B cell (primary cell): ENCODE measurements at regions not wholly inside any gene's neighbourhood (a gene's known extent, or its start where the extent isn't known, plus 50 kb on each side); places are given as distances from the start of the nearest gene placed in this dataset.

Experiments
- ATAC-seq: fragments of 200-7000 bp; cut with Tn5 transposase; one replicate; pipeline ENCODE4 v1.10.0; 2021; ENCODE audit warnings: low read depth, mild to moderate bottlenecking, moderate number of reproducible peaks, moderate library complexity
- CTCF ChIA-PET: fragments of 350-600 bp; sonication (Branson Sonifier 250); formaldehyde crosslinking; loops from one replicate; lab custom pipeline; 2021; ENCODE audit warnings: antibody characterized with exemption, inconsistent platforms; lab: Charles Lee
- POLR2A ChIA-PET: fragments of 350-600 bp; sonication (Branson Sonifier 250); formaldehyde crosslinking; loops from one replicate; lab custom pipeline; 2021; ENCODE audit warnings: antibody characterized with exemption; lab: Charles Lee
- DNase-seq: peaks from one replicate; pipeline ENCODE4 v3.0.0; 2013
- H2AFZ ChIP-seq: 2 replicates; pipeline ENCODE4 v1.6.1; 2012; ENCODE audit warnings: mild to moderate bottlenecking, low read depth, low read length; ENCODE audit not compliant: insufficient read depth, poor library complexity, severe bottlenecking
- H3K27ac ChIP-seq, 2 donors: 1 replicate in 1 of 2; 2 replicates in 1 of 2; pipeline ENCODE4 v1.5.1; 2012 to 2013; ENCODE audit warnings: low read length in 2 of 2, mild to moderate bottlenecking in 2 of 2, moderate library complexity in 1 of 2
- H3K27me3 ChIP-seq, 4 experiments: fragments of 200-600 bp in 1 of 4; sonication (generic) in 1 of 4; replicated peaks in 1 of 4; 1 replicate in 2 of 4; 2 replicates in 2 of 4; pipeline versions ENCODE4 v1.6.1 to v1.7.0; 2013 to 2016; ENCODE audit warnings: low read length in 3 of 4, mild to moderate bottlenecking in 2 of 4, mixed read lengths in 1 of 4, moderate library complexity in 1 of 4; ENCODE audit not compliant: insufficient read depth in 4 of 4, control insufficient read depth in 3 of 4; ENCODE audit errors: control extremely low read depth in 1 of 4
- H3K36me3 ChIP-seq, 2 experiments: replicated peaks in 1 of 2; 1 replicate in 1 of 2; 2 replicates in 1 of 2; pipeline versions ENCODE4 v1.6.1 to v1.7.1; 2013; ENCODE audit warnings: low read length in 1 of 2; ENCODE audit not compliant: insufficient read depth in 2 of 2, control insufficient read depth in 1 of 2; ENCODE audit errors: control extremely low read depth in 1 of 2, extremely low read depth in 1 of 2
- H3K4me1 ChIP-seq, 2 donors: fragments of 200-600 bp in 1 of 2; sonication (generic) in 1 of 2; 1 replicate in 1 of 2; 2 replicates in 1 of 2; pipeline versions ENCODE4 v1.5.1 to v1.6.1; 2013 to 2017; ENCODE audit warnings: low read length in 2 of 2; ENCODE audit not compliant: control insufficient read depth in 2 of 2, insufficient read depth in 2 of 2
- H3K4me2 ChIP-seq: replicated peaks from 2 replicates; pipeline ENCODE3; 2012; ENCODE audit warnings: mild to moderate bottlenecking, low read depth, low read length; ENCODE audit not compliant: poor library complexity, severe bottlenecking
- H3K4me3 ChIP-seq, 5 experiments: fragments of 200-600 bp in 1 of 5; sonication (generic) in 1 of 5; 1 replicate in 3 of 5; 2 replicates in 2 of 5; pipeline versions ENCODE4 v1.5.1 to v1.7.0; 2011 to 2016; ENCODE audit warnings: low read length in 4 of 5, mild to moderate bottlenecking in 4 of 5, low read depth in 2 of 5, control low read depth in 1 of 5, moderate library complexity in 1 of 5; ENCODE audit not compliant: insufficient read depth in 1 of 5; ENCODE audit errors: control extremely low read depth in 1 of 5, extremely low read depth in 1 of 5
- H3K79me2 ChIP-seq: fragments of 200-600 bp; sonication (generic); one replicate; pipeline ENCODE4 v1.6.0; 2016; ENCODE audit warnings: low read length; ENCODE audit not compliant: control insufficient read depth, insufficient read depth
- H3K9ac ChIP-seq: fragments of 200-600 bp; sonication (generic); 2 replicates; pipeline ENCODE4 v1.6.1; 2017; ENCODE audit warnings: mild to moderate bottlenecking, low read length, moderate library complexity
- H3K9me3 ChIP-seq, 3 donors: one replicate each; pipeline versions ENCODE4 v1.6.1 to v1.7.1; 2013; ENCODE audit warnings: low read length in 2 of 3; ENCODE audit not compliant: control insufficient read depth in 2 of 3, insufficient read depth in 1 of 3; ENCODE audit errors: control extremely low read depth in 1 of 3
- H4K20me1 ChIP-seq: 2 replicates; pipeline ENCODE4 v1.6.0; 2012; ENCODE audit warnings: mild to moderate bottlenecking, low read length; ENCODE audit not compliant: insufficient read depth, control insufficient read depth, poor library complexity, severe bottlenecking
- H3K27ac Mint-ChIP-seq: one replicate; pipeline ENCODE4 v1.8.0; 2021; ENCODE audit warnings: mixed read lengths
- H3K27me3 Mint-ChIP-seq: one replicate; pipeline ENCODE4 v1.8.0; 2021; ENCODE audit warnings: mixed read lengths
- H3K4me1 Mint-ChIP-seq: one replicate; pipeline ENCODE4 v1.8.0; 2021; ENCODE audit warnings: mixed read lengths
- H3K4me3 Mint-ChIP-seq: one replicate; pipeline ENCODE4 v1.8.0; 2021; ENCODE audit warnings: mixed read lengths
- H3K9me3 Mint-ChIP-seq: one replicate; pipeline ENCODE4 v1.8.0; 2022; ENCODE audit warnings: mixed read lengths; ENCODE audit not compliant: insufficient read depth
- CTCF ChIP-seq: fragments of 200-600 bp; IDR thresholded peaks from one replicate; pipeline ENCODE4 v1.8.0; 2022; ENCODE audit warnings: antibody characterized with exemption, mild to moderate bottlenecking
- EZH2 ChIP-seq: IDR thresholded peaks from 2 replicates; pipeline ENCODE4 v1.6.1; 2012; ENCODE audit warnings: borderline replicate concordance, low read depth, mild to moderate bottlenecking, moderate library complexity, low read length; ENCODE audit not compliant: insufficient read depth, poor library complexity, severe bottlenecking
- WGBS: methylation state at CpG from one replicate; pipeline ENCODE4 v1.1.5; 2013; ENCODE audit warnings: missing lambda C conversion rate; ENCODE audit not compliant: insufficient coverage; 5-methylcytosine and 5-hydroxymethylcytosine counted together
- intact Hi-C: fragments of 100-400 bp; cut with micrococcal nuclease; formaldehyde crosslinking; loops from one replicate; pipeline ENCODE4 v1.10.0; 2022

DNA sequence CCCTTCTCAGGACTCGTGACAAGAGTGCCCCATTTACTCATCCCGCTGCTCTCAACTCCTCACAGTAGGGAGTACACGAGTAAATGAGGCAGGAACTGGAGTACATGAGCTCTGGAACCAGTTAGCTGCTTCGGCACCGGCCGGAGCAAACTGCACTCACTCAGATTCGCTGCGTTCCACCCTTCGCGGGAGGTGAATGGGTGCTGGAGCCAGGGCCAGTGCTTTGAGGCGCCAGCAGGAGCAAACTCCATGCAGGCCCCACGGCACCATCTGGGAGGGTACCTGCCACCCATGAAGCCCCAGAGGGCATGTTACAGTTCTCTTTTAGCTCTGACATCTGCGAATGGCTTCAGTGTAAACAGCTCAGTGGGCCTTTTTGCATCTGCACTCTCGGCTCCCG lies 315.5 kb upstream of the GK2 start:
- no peak overlapping the region for H3K27ac Mint-ChIP-seq
- no peaks in the 10 kb centered on the region for H3K4me1 Mint-ChIP-seq
- Histone ChIP-seq H3K27me3 (no peaks in the 10 kb centered on the region), H4K20me1 (no peaks in the 10 kb centered on the region), H3K4me2 (no peak overlapping the region), H3K4me1 (no peaks in the 10 kb centered on the region), H3K4me3 (no peak overlapping the region), H3K9ac (no peak overlapping the region), H3K9me3 (no peaks in the 10 kb centered on the region), H3K79me2 (no peaks in the 10 kb centered on the region), H3K36me3 (no peaks in the 10 kb centered on the region), H3K27ac (no peak overlapping the region), H2AFZ (no peak overlapping the region)
- H3K9me3 Mint-ChIP-seq = no peaks in the 10 kb centered on the region
- peaks cover 11% of the 10 kb centered on the region for H3K27me3 Mint-ChIP-seq
- ATAC-seq = no peak
- 84% methylated on average over 15 of the region's 15 CpGs for WGBS
- intact Hi-C loops = no loop called here
- no peak for TF ChIP-seq EZH2
- TF ChIP-seq CTCF = no peak
- no peak for DNase-seq
- CTCF ChIA-PET = no interaction called here
- H3K4me3 Mint-ChIP-seq = no peak overlapping the region
- POLR2A ChIA-PET = no interaction called here

DNA sequence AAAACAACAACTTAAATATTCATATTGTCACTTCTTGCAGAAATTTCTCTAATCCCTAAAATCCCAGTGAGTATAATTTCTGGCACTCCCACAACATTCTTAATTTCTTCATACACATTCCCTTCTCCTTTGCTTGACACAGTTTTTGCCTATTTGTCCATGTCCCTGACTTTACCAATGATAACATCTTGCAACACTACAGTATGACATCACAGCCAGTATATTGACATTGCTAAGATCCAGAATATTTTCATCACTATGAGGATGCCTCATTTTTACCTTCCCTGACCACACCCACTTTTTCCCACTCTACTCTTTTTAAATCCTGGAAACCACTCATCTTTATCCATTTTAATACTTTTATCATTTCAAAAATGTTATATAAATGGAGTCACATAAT lies 292.3 kb upstream of the GK2 start:
- Histone ChIP-seq H3K79me2 (no peaks in the 10 kb centered on the region), H3K9me3 (peaks cover 0 to 4% (median 0%) of the 10 kb centered on the region in 3 donors), H3K9ac (no peak overlapping the region), H3K4me1 (no peaks in the 10 kb centered on the region), H3K27me3 (no peaks in the 10 kb centered on the region), H2AFZ (no peak overlapping the region), H3K36me3 (no peaks in the 10 kb centered on the region), H3K4me2 (no peak overlapping the region), H3K27ac (no peak overlapping the region), H3K4me3 (no peak overlapping the region), H4K20me1 (no peaks in the 10 kb centered on the region)
- Mint-ChIP-seq H3K9me3 (no peaks in the 10 kb centered on the region), H3K27me3 (peaks cover 10% of the 10 kb centered on the region), H3K4me1 (no peaks in the 10 kb centered on the region), H3K27ac (no peak overlapping the region), H3K4me3 (no peak overlapping the region)
- no peak for DNase-seq
- TF ChIP-seq CTCF = no peak
- no peak for TF ChIP-seq EZH2
- POLR2A ChIA-PET = no interaction called here
- CTCF ChIA-PET = no interaction called here
- no peak for ATAC-seq
- intact Hi-C loops = no loop called here
